ENCODE measurements at regions not wholly inside any gene's neighbourhood (a gene's known extent, or its start where the extent isn't known, plus 50 kb on each side); places are given as distances from the start of the nearest gene placed in this dataset.

GRCh38 chr13:84230568-84230967 lies 348.3 kb upstream of the SLITRK1 start:
- H3K4me1 ChIP-seq = no peaks in the 10 kb centered on the region
- H3K27ac ChIP-seq = no peak overlapping the region
- intact Hi-C loops (cut with DNase I) = no loop called here
- H3K4me3 ChIP-seq = no peak overlapping the region
- H3K36me3 ChIP-seq = no peaks in the 10 kb centered on the region
- DNase-seq = no peak
- H3K9me3 ChIP-seq = no peaks in the 10 kb centered on the region
- TF ChIP-seq CTCF (IDR thresholded peaks at IDR 0.05) = no peak
- no peak overlapping the region for H3K9ac ChIP-seq (ENCODE audit: low read depth in 2 of 2, low read length in 2 of 2)
- no peaks in the 10 kb centered on the region for H3K27me3 ChIP-seq

DNA sequence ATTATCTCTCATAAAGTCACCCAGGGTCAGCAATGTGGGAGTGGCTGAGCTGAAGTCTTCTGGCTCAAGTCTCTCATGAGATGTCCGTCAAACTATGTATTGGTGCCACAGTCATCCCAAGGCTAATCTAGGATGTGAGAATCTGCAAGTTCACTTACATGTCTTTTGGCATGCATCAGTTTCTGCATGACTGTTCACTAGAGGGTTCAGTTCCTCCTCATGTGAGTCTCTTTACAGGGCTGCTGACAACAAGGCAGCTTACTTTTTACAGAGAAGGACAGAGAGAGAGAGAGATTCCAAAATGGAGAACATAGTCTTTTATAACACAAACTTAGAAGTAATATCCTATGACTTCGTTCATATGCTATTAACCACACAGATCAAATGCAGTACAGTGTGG lies 328.8 kb upstream of the SLITRK1 start:
- intact Hi-C loops (cut with DNase I) = no loop called here
- no peaks in the 10 kb centered on the region for H3K9me3 ChIP-seq
- H3K36me3 ChIP-seq = no peaks in the 10 kb centered on the region
- no peak overlapping the region for H3K27ac ChIP-seq
- H3K4me3 ChIP-seq = no peak overlapping the region
- TF ChIP-seq CTCF (IDR thresholded peaks at IDR 0.05) = no peak
- DNase-seq = no peak
- no peak overlapping the region for H3K9ac ChIP-seq (ENCODE audit: low read depth in 2 of 2, low read length in 2 of 2)
- H3K27me3 ChIP-seq = no peaks in the 10 kb centered on the region
- H3K4me1 ChIP-seq = no peaks in the 10 kb centered on the region

- TF ChIP-seq CTCF (IDR thresholded peaks at IDR 0.05) = no peak
- intact Hi-C loops (cut with DNase I) = no loop called here
- Histone ChIP-seq H3K4me3 (no peak overlapping the region), H3K9me3 (no peaks in the 10 kb centered on the region), H3K27me3 (no peaks in the 10 kb centered on the region), H3K36me3 (no peaks in the 10 kb centered on the region), H3K4me1 (no peaks in the 10 kb centered on the region), H3K9ac (ENCODE audit: low read depth in 2 of 2, low read length in 2 of 2) (no peak overlapping the region), H3K27ac (no peak overlapping the region)
- no peak for DNase-seq
Observed at GRCh38 chr13:84208246-84208910, 326.1 kb upstream of the SLITRK1 start.

- no peaks in the 10 kb centered on the region for H3K36me3 ChIP-seq
- no peaks in the 10 kb centered on the region for H3K9me3 ChIP-seq
- intact Hi-C loops (cut with DNase I) = no loop called here
- H3K4me1 ChIP-seq = no peaks in the 10 kb centered on the region
- H3K9ac ChIP-seq (ENCODE audit: low read depth in 2 of 2, low read length in 2 of 2) = no peak overlapping the region
- no peak overlapping the region for H3K27ac ChIP-seq
- no peak for TF ChIP-seq CTCF (IDR thresholded peaks at IDR 0.05)
- no peak overlapping the region for H3K4me3 ChIP-seq
- H3K27me3 ChIP-seq = no peaks in the 10 kb centered on the region
- no peak for DNase-seq
Observed at GRCh38 chr13:84207509-84207908, 325.2 kb upstream of the SLITRK1 start.

GRCh38 chr13:84200971-84201370 lies 318.7 kb upstream of the SLITRK1 start:
- DNase-seq = no peak
- Histone ChIP-seq H3K9me3 (no peaks in the 10 kb centered on the region), H3K27ac (no peak overlapping the region), H3K4me1 (no peaks in the 10 kb centered on the region), H3K9ac (ENCODE audit: low read depth in 2 of 2, low read length in 2 of 2) (no peak overlapping the region), H3K4me3 (no peak overlapping the region), H3K27me3 (no peaks in the 10 kb centered on the region), H3K36me3 (no peaks in the 10 kb centered on the region)
- no peak for TF ChIP-seq CTCF (IDR thresholded peaks at IDR 0.05)
- intact Hi-C loops (cut with DNase I) = no loop called here
